ENCODE measurements at regions not wholly inside any gene's neighbourhood (a gene's known extent, or its start where the extent isn't known, plus 50 kb on each side); places are given as distances from the start of the nearest gene placed in this dataset.

- DNase-seq, result no peak
Observed at GRCh38 chr2:204434660-204435462, 110.4 kb upstream of the PARD3B start.

GRCh38 chr2:204436230-204436629 is 109.0 kb upstream of the PARD3B start:
- DNase-seq, result no peak

GRCh38 chr2:204437408-204437807 is 107.9 kb upstream of the PARD3B start:
- DNase-seq, result no peak

GRCh38 chr2:204437815-204438756 is 107.2 kb upstream of the PARD3B start:
- DNase-seq, result no peak

GRCh38 chr2:204441316-204441715 is 104.0 kb upstream of the PARD3B start:
- DNase-seq, result no peak

GRCh38 chr2:204445149-204445548 is 100.1 kb upstream of the PARD3B start:
- no peak for DNase-seq

GRCh38 chr2:204447722-204448121 is 97.6 kb upstream of the PARD3B start:
- DNase-seq, result no peak

- no peak for DNase-seq
Observed at GRCh38 chr2:204449977-204450376, 95.3 kb upstream of the PARD3B start.

GRCh38 chr2:204451766-204452165 is 93.5 kb upstream of the PARD3B start:
- DNase-seq, result no peak

- DNase-seq, result peak; percentile 83
Observed at GRCh38 chr2:204452464-204453023, 92.7 kb upstream of the PARD3B start.

GRCh38 chr2:204453730-204454167 is 91.5 kb upstream of the PARD3B start:
- peak; percentile 45 for DNase-seq

GRCh38 chr2:204454672-204455380 is 90.4 kb upstream of the PARD3B start:
- no peak for DNase-seq

- DNase-seq, result no peak
Observed at GRCh38 chr2:204468746-204469429, 76.4 kb upstream of the PARD3B start.

GRCh38 chr2:204470178-204470620 is 75.1 kb upstream of the PARD3B start:
- no peak for DNase-seq

- no peak for DNase-seq
Observed at GRCh38 chr2:204470621-204471196, 74.6 kb upstream of the PARD3B start.

- no peak for DNase-seq
Observed at GRCh38 chr2:204472375-204472774, 72.9 kb upstream of the PARD3B start.

GRCh38 chr2:204473224-204473623 is 72.1 kb upstream of the PARD3B start:
- DNase-seq, result no peak

GRCh38 chr2:204475399-204475798 is 69.9 kb upstream of the PARD3B start:
- no peak for DNase-seq

GRCh38 chr2:204477358-204477950 is 67.8 kb upstream of the PARD3B start:
- DNase-seq, result no peak

- no peak for DNase-seq
Observed at GRCh38 chr2:204479557-204479956, 65.7 kb upstream of the PARD3B start.

GRCh38 chr2:204480676-204481075 is 64.6 kb upstream of the PARD3B start:
- no peak for DNase-seq

All from left kidney (tissue), 1 donor.